CD4-positive, alpha-beta T cell (primary cell): ENCODE measurements at regions not wholly inside any gene's neighbourhood (a gene's known extent, or its start where the extent isn't known, plus 50 kb on each side); places are given as distances from the start of the nearest gene placed in this dataset.
A peak's percentile ranks its signal among the peaks of the same experiment; 100 is the strongest.

Experiments used
- ATAC-seq: fragments of 200-7000 bp; cut with Tn5 transposase; one replicate; pipeline ENCODE4 v1.10.0; 2022; ENCODE audit warnings: mild to moderate bottlenecking; ENCODE audit not compliant: poor library complexity
- CTCF ChIA-PET: fragments of 350-600 bp; sonication (Branson Sonifier 250); formaldehyde crosslinking; loops from one replicate; lab custom pipeline; 2021; ENCODE audit warnings: antibody characterized with exemption, inconsistent platforms; lab: Charles Lee
- POLR2A ChIA-PET: fragments of 350-600 bp; sonication (Branson Sonifier 250); formaldehyde crosslinking; loops from one replicate; lab custom pipeline; 2021; ENCODE audit warnings: antibody characterized with exemption, inconsistent platforms; lab: Charles Lee
- DNase-seq, 14 experiments: peaks; one replicate each; pipeline ENCODE4 v3.0.0-alpha.2; 2013 to 2020; ENCODE audit warnings: mixed read lengths in 2 of 14
- H3K27ac ChIP-seq, 2 donors: one replicate each; pipeline versions ENCODE4 v1.5.1 to v1.7.0; 2013; ENCODE audit warnings: low read length in 2 of 2, low read depth in 1 of 2, mild to moderate bottlenecking in 1 of 2
- H3K27me3 ChIP-seq, 2 experiments: 1 replicate in 1 of 2; 2 replicates in 1 of 2; pipeline versions ENCODE4 v1.6.1 to v1.7.0; 2013; ENCODE audit warnings: low read length in 2 of 2, control low read depth in 1 of 2, mild to moderate bottlenecking in 1 of 2, moderate library complexity in 1 of 2; ENCODE audit not compliant: insufficient read depth in 2 of 2, control insufficient read depth in 1 of 2
- H3K36me3 ChIP-seq: one replicate; pipeline ENCODE4 v1.6.1; 2013; ENCODE audit warnings: low read length, control low read depth; ENCODE audit not compliant: insufficient read depth
- H3K4me1 ChIP-seq: one replicate; pipeline ENCODE4 v1.6.1; 2013; ENCODE audit warnings: low read length, control low read depth; ENCODE audit not compliant: insufficient read depth
- H3K4me3 ChIP-seq: one replicate; pipeline ENCODE4 v1.5.1; 2013; ENCODE audit warnings: mild to moderate bottlenecking, low read length, moderate library complexity
- H3K9me3 ChIP-seq, 2 experiments: 1 replicate in 1 of 2; 2 replicates in 1 of 2; pipeline versions ENCODE4 v1.6.1 to v1.7.0; 2013; ENCODE audit warnings: low read length in 2 of 2, mild to moderate bottlenecking in 2 of 2, control low read depth in 1 of 2, moderate library complexity in 1 of 2; ENCODE audit not compliant: control insufficient read depth in 1 of 2, insufficient read depth in 1 of 2
- H3K27ac Mint-ChIP-seq: one replicate; pipeline ENCODE4 v1.8.0; 2020; ENCODE audit warnings: mixed read lengths
- H3K27me3 Mint-ChIP-seq: one replicate; pipeline ENCODE4 v1.8.0; 2021; ENCODE audit warnings: mixed read lengths
- H3K36me3 Mint-ChIP-seq: one replicate; pipeline ENCODE4 v1.8.0; 2021; ENCODE audit warnings: low read depth, mixed read lengths
- H3K4me1 Mint-ChIP-seq: one replicate; pipeline ENCODE4 v1.8.0; 2021; ENCODE audit warnings: low read depth, mixed read lengths
- H3K4me3 Mint-ChIP-seq: one replicate; pipeline ENCODE4 v1.8.0; 2020; ENCODE audit warnings: mild to moderate bottlenecking, mixed read lengths
- H3K9me3 Mint-ChIP-seq: one replicate; pipeline ENCODE4 v1.8.0; 2020; ENCODE audit warnings: mixed read lengths
- CTCF ChIP-seq: fragments of 200-600 bp; IDR thresholded peaks from one replicate; pipeline ENCODE4 v1.8.0; 2022; ENCODE audit warnings: antibody characterized with exemption, mild to moderate bottlenecking
- intact Hi-C, 2 experiments: fragments of 100-400 bp; cut with DNase I in 1 of 2; cut with micrococcal nuclease in 1 of 2; formaldehyde crosslinking; loops; one replicate each; pipeline versions ENCODE4 v1.15.1 to v1.9.0; 2023 to 2025; cut with DNase I, micrococcal nuclease

DNA sequence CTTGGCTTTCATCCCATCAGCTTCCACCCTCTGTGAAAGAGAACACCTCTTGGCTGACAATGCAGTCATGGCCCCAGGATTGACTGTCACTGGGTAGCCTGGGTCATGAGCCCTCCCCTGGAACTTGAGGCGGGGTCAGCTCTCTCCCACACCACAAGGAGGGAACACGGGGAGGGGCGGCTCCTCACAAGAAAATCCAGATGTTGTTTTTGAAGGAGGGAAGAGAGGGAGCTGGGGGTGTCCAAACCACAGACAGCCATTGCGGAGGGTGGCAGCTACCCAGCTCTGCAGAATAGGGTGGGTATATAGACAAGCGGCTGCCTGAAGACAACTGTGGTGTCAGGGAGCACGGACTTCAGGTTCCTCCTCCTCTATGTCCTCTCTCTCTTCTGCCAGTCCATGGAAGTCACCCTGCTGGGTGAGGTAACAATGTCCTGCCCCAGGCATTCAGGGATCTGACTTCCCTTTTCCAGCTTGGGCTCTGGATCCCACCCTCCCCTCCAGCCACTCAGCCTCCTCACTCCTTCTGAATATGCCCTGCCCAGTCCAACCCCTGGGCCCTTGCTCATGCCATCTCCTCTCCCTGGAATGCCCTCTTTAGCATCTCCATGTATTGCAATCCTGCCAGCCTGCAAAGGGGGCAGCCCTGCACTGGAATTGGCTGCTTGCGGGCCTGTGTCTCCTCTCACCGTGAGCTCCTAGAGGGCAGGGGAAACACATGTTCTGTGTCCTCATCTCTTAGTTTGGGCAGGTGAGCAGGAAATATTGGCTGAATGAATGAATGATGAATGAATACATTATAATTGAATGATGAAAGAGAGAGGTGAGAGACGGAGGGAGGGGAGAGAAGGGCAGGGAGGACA, 60.9 kb upstream of the RUNX3 start:
- ChIA-PET CTCF (interaction anchor here (0.7 to 2.3 kb wide), 8 partner anchors 17 to 59 kb away, joined by 3 to 9 read pairs (median 4); no protein-coding TSS in a partner anchor), POLR2A (interaction anchor here (1.0 to 5.7 kb wide), 7 partner anchors 8 to 241 kb away, joined by 3 to 39 read pairs (median 4); partner anchors contain the start of genes RUNX3 and SYF2)
- peak overlapping the region; percentile 93 for H3K27ac Mint-ChIP-seq
- peaks cover 99% of the 10 kb centered on the region for H3K4me1 ChIP-seq
- H3K4me3 ChIP-seq, result no peak overlapping the region
- DNase-seq, result peak in 5 of 14 experiments; percentile 31 to 66 (median 39)
- no peaks in the 10 kb centered on the region for H3K27me3 ChIP-seq
- H3K4me3 Mint-ChIP-seq, result peak overlapping the region; percentile 18
- H3K27ac ChIP-seq, result peak overlapping the region; percentile 79 to 87
- ATAC-seq, result peak; percentile 24
- no peaks in the 10 kb centered on the region for H3K36me3 Mint-ChIP-seq
- peaks cover 93% of the 10 kb centered on the region for H3K4me1 Mint-ChIP-seq
- intact Hi-C loops, result loop anchor here (2.0 to 5.0 kb wide), 2 partner anchors 40 to 41 kb away; no protein-coding TSS in a partner anchor
- no peaks in the 10 kb centered on the region for H3K27me3 Mint-ChIP-seq
- no peak for TF ChIP-seq CTCF
- H3K9me3 Mint-ChIP-seq, result no peaks in the 10 kb centered on the region
- H3K9me3 ChIP-seq, result no peaks in the 10 kb centered on the region
- no peaks in the 10 kb centered on the region for H3K36me3 ChIP-seq

- Mint-ChIP-seq H3K4me3 (peak overlapping the region; percentile 48), H3K36me3 (no peaks in the 10 kb centered on the region), H3K27me3 (no peaks in the 10 kb centered on the region), H3K9me3 (no peaks in the 10 kb centered on the region), H3K27ac (peak overlapping the region; percentile 93), H3K4me1 (peaks cover 93% of the 10 kb centered on the region)
- no peak for ATAC-seq
- Histone ChIP-seq H3K36me3 (no peaks in the 10 kb centered on the region), H3K9me3 (no peaks in the 10 kb centered on the region), H3K27me3 (no peaks in the 10 kb centered on the region), H3K4me1 (peaks cover 99% of the 10 kb centered on the region), H3K4me3 (no peak overlapping the region), H3K27ac (peak overlapping the region in 1 of 2 donors; percentile 79)
- TF ChIP-seq CTCF, result no peak
- peak in 2 of 14 experiments; percentile 16 to 45 for DNase-seq
- ChIA-PET CTCF (interaction anchor here (1.4 to 2.3 kb wide), 3 partner anchors 19 to 58 kb away, joined by 4 to 9 read pairs (median 7); no protein-coding TSS in a partner anchor), POLR2A (interaction anchor here (1.3 to 5.7 kb wide), 4 partner anchors 8 to 60 kb away, joined by 3 to 39 read pairs (median 4); partner anchors contain the start of gene RUNX3)
- intact Hi-C loops, result loop anchor here (2.0 to 5.0 kb wide), 2 partner anchors 41 to 42 kb away; no protein-coding TSS in a partner anchor
Measured at GRCh38 chr1:24990136-24990535, 60.1 kb upstream of the RUNX3 start.

GRCh38 chr1:24989082-24989481, 59.0 kb upstream of the RUNX3 start:
- Mint-ChIP-seq H3K36me3 (no peaks in the 10 kb centered on the region), H3K9me3 (no peaks in the 10 kb centered on the region), H3K4me1 (peaks cover 94% of the 10 kb centered on the region), H3K4me3 (peak overlapping the region; percentile 17), H3K27ac (peak overlapping the region; percentile 83), H3K27me3 (no peaks in the 10 kb centered on the region)
- peaks cover 99% of the 10 kb centered on the region for H3K4me1 ChIP-seq
- no peaks in the 10 kb centered on the region for H3K9me3 ChIP-seq
- no peak overlapping the region for H3K4me3 ChIP-seq
- DNase-seq (peak in 1 of 14 experiments; percentile 1), ATAC-seq (no peak)
- no peaks in the 10 kb centered on the region for H3K36me3 ChIP-seq
- CTCF ChIA-PET, result no interaction called here
- POLR2A ChIA-PET, result interaction anchor here (5.7 kb wide), 1 partner anchor 33 kb away, joined by 39 read pairs; no protein-coding TSS in a partner anchor
- no peak overlapping the region for H3K27ac ChIP-seq
- intact Hi-C loops, result no loop called here
- no peak for TF ChIP-seq CTCF
- no peaks in the 10 kb centered on the region for H3K27me3 ChIP-seq
